Right renal cortex interstitium (tissue), 3 donors: ENCODE measurements at regions not wholly inside any gene's neighbourhood (a gene's known extent, or its start where the extent isn't known, plus 50 kb on each side); places are given as distances from the start of the nearest gene placed in this dataset.
A peak's percentile ranks its signal among the peaks of the same experiment; 100 is the strongest.

Experiments used
- DNase-seq, 3 donors: peaks; one replicate each; pipeline ENCODE4 v3.0.0-alpha.2; 2013; ENCODE audit warnings: low read depth in 3 of 3, low spot score in 2 of 3

- no peak for DNase-seq
These were observed 295.3 kb upstream of the SOX5 start for GRCh38 chr12:24244801-24245200.

GRCh38 chr12:24244231-24244630 is 294.8 kb upstream of the SOX5 start:
- no peak for DNase-seq

- DNase-seq, result no peak
These were observed 291.2 kb upstream of the SOX5 start for GRCh38 chr12:24240707-24241106.

GRCh38 chr12:24233519-24234246 is 284.2 kb upstream of the SOX5 start:
- no peak for DNase-seq

DNA sequence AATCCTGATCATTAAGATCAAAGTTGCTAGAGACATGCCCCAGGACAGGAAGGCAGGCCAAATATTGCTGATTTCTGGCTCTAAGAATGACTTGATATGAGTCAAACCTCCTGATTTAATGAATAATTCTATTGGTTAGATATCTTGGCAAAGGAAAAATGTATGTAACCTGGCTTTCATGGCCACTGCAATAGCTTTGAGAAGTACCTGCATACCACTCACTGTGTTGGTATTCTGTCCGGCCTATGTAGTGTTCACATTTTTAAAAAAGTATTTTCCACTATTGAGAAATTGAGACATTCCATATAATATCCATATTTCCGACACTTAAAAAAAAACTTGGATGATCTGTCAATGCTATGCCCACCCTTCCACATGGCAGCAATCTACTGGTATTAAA is 283.1 kb upstream of the SOX5 start:
- no peak for DNase-seq

GRCh38 chr12:24231298-24231697 is 281.8 kb upstream of the SOX5 start:
- DNase-seq, result no peak

DNA sequence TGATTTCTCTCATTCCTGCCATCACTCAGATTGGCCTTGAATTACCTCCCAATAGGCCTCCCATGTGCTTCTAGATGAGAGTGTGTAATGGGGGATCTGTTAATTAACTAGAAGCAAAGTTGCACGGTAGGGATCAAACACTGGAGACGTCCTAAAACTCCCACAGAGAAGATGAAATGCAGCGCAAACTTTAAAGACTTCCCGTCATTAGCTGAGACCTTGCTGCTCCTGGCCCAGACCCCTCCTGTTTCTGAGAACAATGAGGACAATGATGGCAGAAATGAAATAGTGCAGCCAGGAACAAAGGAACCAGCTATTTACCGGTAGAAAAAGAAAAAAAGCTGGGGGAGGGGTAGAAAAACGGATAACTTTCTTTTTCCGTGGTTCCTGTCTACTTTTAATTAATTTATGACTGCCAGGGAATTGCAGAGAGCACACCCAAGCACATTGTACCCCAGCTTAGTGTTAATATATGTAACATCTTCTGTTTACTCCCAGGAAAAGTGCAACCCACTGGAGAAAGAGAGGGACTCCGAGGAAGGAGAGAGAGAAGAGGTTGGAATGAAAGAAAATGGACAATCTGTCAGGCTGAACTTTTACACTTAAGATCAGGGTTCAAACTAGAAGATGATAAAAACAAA is 280.7 kb upstream of the SOX5 start:
- DNase-seq, result peak in 2 of 3 donors; percentile 10 to 13

GRCh38 chr12:24229031-24229700 is 279.7 kb upstream of the SOX5 start:
- DNase-seq, result no peak

DNA sequence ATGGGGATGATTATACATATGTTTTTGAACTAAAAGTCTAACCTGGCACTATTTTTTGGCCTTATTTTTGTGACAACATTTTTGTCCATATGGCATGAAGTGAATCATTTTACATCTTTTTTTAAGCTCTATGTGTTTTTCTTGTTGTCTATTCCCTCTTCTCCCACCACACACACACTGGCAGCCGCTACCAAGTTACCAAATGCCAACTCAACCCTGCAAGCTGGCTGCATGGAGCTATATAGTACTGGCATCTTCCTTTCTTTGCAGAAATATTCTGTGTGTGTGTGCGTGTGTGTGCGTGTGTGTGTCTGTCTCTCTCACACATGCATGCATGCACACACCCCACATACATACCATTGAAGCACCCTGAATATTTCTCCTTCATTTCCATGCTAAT is 278.9 kb upstream of the SOX5 start:
- no peak for DNase-seq

DNA sequence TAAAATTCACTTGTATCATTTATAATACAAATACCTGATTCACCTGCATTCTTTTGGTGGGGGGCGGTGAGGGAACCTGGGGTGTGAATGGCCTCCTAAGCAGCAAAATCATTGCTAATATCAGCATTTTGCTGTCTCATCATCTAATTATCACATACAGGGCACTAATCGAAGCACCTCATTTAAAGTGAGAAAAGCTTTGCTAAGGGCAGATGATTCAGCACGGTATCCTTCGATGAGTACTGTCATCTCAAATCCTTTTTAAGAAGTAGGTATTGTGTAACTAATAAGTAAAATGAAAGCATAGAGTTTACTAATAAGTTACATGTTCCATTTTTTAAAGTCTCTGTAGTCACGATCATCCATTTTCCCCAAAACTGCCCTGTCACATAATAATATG is 278.1 kb upstream of the SOX5 start:
- DNase-seq, result no peak

GRCh38 chr12:24226745-24227350 is 277.4 kb upstream of the SOX5 start:
- no peak for DNase-seq

DNA sequence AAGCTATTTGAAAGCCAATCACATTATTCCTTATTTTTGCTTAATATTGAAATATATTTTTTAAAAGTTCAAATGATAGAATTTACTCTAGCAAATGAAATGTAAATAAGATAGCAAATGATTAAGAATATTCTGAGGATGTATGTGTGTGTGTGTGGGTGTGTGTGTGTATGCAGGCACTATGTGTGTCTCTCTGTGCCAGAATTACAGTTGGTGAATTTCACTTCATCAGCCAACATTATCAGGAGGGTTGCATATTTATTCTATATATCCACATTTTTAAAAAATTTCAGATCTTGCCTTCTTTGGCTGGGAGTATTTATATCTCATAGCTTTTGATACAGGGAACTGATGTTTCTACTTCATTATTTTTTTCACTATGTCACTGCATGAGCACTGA is 274.9 kb upstream of the SOX5 start:
- DNase-seq, result no peak

- no peak for DNase-seq
These were observed 274.5 kb upstream of the SOX5 start for GRCh38 chr12:24223926-24224325.

GRCh38 chr12:24222968-24223367 is 273.5 kb upstream of the SOX5 start:
- DNase-seq, result no peak

- no peak for DNase-seq
These were observed 263.0 kb upstream of the SOX5 start for GRCh38 chr12:24212496-24212895.

DNA sequence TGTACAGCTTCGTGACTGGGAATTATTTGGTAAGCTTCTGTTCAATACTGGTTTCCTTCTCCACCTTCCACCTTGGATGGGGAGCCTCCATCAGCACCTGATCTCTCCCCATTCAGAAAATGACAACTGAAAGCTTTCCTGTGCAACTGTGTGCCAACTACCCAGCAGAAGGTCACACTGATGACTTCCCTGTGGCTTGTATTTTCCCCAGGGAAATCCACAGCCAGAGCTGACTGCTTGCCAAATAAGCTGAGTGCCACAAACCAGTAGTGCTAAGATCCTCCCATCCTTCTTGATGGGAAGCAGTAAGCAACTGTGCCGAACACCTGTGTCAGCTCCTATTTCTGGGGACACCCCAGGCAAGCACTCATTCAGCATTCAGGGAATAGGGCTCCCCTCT is 257.2 kb upstream of the SOX5 start:
- DNase-seq, result no peak

GRCh38 chr12:24201258-24201970 is 251.9 kb upstream of the SOX5 start:
- DNase-seq, result no peak

DNA sequence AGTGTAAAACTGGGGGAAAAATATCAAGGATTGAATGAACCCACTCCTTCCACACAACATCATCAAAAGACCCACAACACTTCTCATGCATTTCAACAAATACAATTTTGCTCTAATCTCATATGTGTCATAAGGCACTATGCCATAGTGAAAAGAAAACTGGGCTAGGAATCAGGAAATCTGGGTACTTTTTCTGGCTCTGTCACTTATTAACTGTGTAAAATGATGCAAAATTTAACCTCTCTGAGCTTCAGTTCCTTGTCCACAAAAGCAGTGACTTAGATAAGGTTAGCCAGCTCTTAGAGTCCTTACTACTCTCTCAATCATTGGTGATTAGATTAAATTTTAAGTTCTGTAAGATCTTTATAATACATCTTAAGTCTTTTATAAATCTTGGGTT is 250.5 kb upstream of the SOX5 start:
- DNase-seq, result no peak

DNA sequence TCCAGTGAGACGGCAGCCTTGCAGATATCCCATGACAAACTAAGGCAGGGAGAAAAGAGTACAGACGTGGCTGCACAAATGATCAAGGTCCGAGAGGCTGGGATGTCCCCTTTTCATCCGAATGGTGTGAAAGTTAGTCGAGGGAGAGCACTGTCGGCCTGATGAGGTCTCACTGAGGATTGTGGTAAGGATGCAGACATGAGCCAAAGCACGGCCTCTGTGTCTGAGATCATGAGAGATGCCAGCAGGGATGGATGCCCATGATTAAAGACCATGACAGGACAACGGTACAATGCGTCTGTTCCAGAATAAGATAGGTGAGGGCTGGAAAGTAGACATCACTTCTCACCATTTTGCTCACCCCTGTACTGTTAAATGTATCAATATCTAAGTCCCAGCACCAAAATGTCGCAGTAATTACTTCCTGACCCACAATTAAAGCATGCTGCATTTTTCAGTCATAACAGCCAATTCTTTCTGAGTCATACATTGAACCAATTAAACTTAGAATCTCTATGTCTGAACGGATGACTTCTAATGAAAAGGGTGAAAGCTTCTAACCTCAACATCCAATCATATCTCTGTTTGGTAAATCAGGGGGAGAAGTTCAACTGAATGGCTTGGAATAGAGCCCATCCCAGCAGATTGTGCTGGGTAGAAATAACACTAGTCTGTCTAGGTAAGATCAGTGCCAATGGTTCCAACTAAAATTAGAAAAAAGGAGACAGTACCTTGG is 249.6 kb upstream of the SOX5 start:
- DNase-seq, result no peak

DNA sequence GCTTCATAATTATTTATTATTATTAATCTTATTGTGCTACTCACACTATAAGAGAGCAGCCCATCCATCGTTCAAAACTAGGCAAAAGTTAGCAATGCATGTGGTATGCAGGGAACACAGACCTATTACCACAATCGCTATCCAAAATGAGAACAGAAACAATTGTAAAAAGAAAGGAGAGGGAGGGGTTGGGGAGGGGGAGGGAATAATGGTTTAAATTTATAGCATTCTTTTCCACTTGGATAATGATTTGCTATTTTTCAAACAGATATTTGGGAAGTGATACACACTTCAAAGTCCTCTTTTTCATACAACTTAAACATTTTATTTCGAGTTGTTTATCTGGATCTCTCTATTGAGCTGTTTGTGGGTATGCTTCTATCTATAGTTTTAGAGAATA is 248.6 kb upstream of the SOX5 start:
- DNase-seq, result no peak
